PFSK-1 (cell line): ENCODE measurements at regions not wholly inside any gene's neighbourhood (a gene's known extent, or its start where the extent isn't known, plus 50 kb on each side); places are given as distances from the start of the nearest gene placed in this dataset.

Source experiments
- POLR2AphosphoS5 ChIP-seq: IDR thresholded peaks from 2 replicates; pipeline ENCODE4 v1.6.1; 2012; ENCODE audit warnings: low read depth, mild to moderate bottlenecking, control low read depth, low read length, moderate library complexity
- REST ChIP-seq, 2 experiments: IDR thresholded peaks; 2 replicates each; pipeline versions ENCODE4 v1.6.1 to v1.8.0; 2011 to 2012; ENCODE audit warnings: low read depth in 2 of 2, low read length in 2 of 2, control low read depth in 1 of 2, inconsistent platforms in 1 of 2, mild to moderate bottlenecking in 1 of 2, moderate library complexity in 1 of 2; ENCODE audit not compliant: insufficient read depth in 1 of 2
- TAF1 ChIP-seq: IDR thresholded peaks from 2 replicates; pipeline ENCODE4 v1.6.1; 2012; ENCODE audit warnings: low read length, control low read depth, borderline replicate concordance; ENCODE audit not compliant: insufficient read depth

GRCh38 chr3:110174908-110175307 is 837.6 kb upstream of the DPPA4 start:
- TF ChIP-seq TAF1 (no peak), REST (IDR thresholded peaks at IDR 0.05; ENCODE audit: insufficient read depth in 1 of 2, low read depth in 2 of 2, low read length in 2 of 2) (no peak), POLR2AphosphoS5 (no peak)
